CD14-positive monocyte (primary cell): ENCODE measurements at regions not wholly inside any gene's neighbourhood (a gene's known extent, or its start where the extent isn't known, plus 50 kb on each side); places are given as distances from the start of the nearest gene placed in this dataset.

ENCODE experiments used
- DNase-seq, 3 donors: peaks; one replicate each; pipeline ENCODE4 v3.0.0-alpha.2; 2011 to 2022
- H2AFZ ChIP-seq: 2 replicates; pipeline ENCODE4 v1.6.0; 2012; ENCODE audit warnings: mild to moderate bottlenecking, low read depth, low read length, inconsistent platforms; ENCODE audit not compliant: insufficient read depth, poor library complexity, severe bottlenecking
- H3K27ac ChIP-seq, 2 donors: 1 replicate in 1 of 2; 2 replicates in 1 of 2; pipeline ENCODE4 v1.5.1; 2012 to 2013; ENCODE audit warnings: low read length in 2 of 2, control low read depth in 1 of 2, inconsistent platforms in 1 of 2, low read depth in 1 of 2, mild to moderate bottlenecking in 1 of 2
- H3K27me3 ChIP-seq, 2 donors: one replicate each; pipeline versions ENCODE4 v1.6.0 to v1.6.1; 2011 to 2013; ENCODE audit warnings: low read length in 2 of 2; ENCODE audit not compliant: control insufficient read depth in 2 of 2, insufficient read depth in 2 of 2
- H3K36me3 ChIP-seq, 2 donors: replicated peaks in 1 of 2; 1 replicate in 1 of 2; 2 replicates in 1 of 2; pipeline versions ENCODE4 v1.5.1 to v1.6.1; 2012 to 2013; ENCODE audit warnings: low read length in 2 of 2, control low read depth in 1 of 2, inconsistent platforms in 1 of 2, mild to moderate bottlenecking in 1 of 2; ENCODE audit not compliant: insufficient read depth in 2 of 2, control insufficient read depth in 1 of 2
- H3K4me1 ChIP-seq, 2 donors: 1 replicate in 1 of 2; 2 replicates in 1 of 2; pipeline versions ENCODE4 v1.5.1 to v1.6.1; 2012 to 2013; ENCODE audit warnings: low read length in 2 of 2, control low read depth in 1 of 2, inconsistent platforms in 1 of 2, mild to moderate bottlenecking in 1 of 2, moderate library complexity in 1 of 2; ENCODE audit not compliant: insufficient read depth in 2 of 2, control insufficient read depth in 1 of 2
- H3K4me2 ChIP-seq: replicated peaks from 2 replicates; pipeline ENCODE3; 2012; ENCODE audit warnings: low read length, moderate library complexity, mild to moderate bottlenecking; ENCODE audit not compliant: poor library complexity, severe bottlenecking; ENCODE audit errors: extremely low read depth
- H3K4me3 ChIP-seq, 3 experiments: fragments of 200-600 bp in 1 of 3; sonication (generic) in 1 of 3; replicated peaks in 1 of 3; 1 replicate in 2 of 3; 2 replicates in 1 of 3; pipeline ENCODE4 v1.5.1; 2011 to 2013; ENCODE audit warnings: low read length in 3 of 3, mild to moderate bottlenecking in 3 of 3, control low read depth in 2 of 3, low read depth in 2 of 3, inconsistent platforms in 1 of 3, moderate library complexity in 1 of 3
- H3K79me2 ChIP-seq: 2 replicates; pipeline ENCODE4 v1.6.0; 2012; ENCODE audit warnings: mild to moderate bottlenecking, control low read depth, inconsistent platforms, low read length, moderate library complexity; ENCODE audit not compliant: insufficient read depth
- H3K9ac ChIP-seq: 2 replicates; pipeline ENCODE4 v1.6.0; 2017; ENCODE audit warnings: low read length, mild to moderate bottlenecking; ENCODE audit not compliant: insufficient read depth, poor library complexity, severe bottlenecking
- H3K9me3 ChIP-seq, 2 donors: replicated peaks in 1 of 2; 1 replicate in 1 of 2; 2 replicates in 1 of 2; pipeline versions ENCODE4 v1.5.1 to v1.6.1; 2012 to 2013; ENCODE audit warnings: low read length in 2 of 2, control low read depth in 1 of 2; ENCODE audit not compliant: control insufficient read depth in 1 of 2, insufficient read depth in 1 of 2
- H4K20me1 ChIP-seq: 2 replicates; pipeline ENCODE4 v1.6.0; 2012; ENCODE audit warnings: mild to moderate bottlenecking, low read length, control low read depth, moderate library complexity; ENCODE audit not compliant: insufficient read depth
- H3K27ac Mint-ChIP-seq, 7 donors: one replicate each; pipeline ENCODE4 v1.8.0; 2020; ENCODE audit warnings: mild to moderate bottlenecking in 7 of 7, mixed read lengths in 7 of 7, moderate library complexity in 6 of 7, inconsistent platforms in 2 of 7
- H3K27me3 Mint-ChIP-seq, 3 donors: one replicate each; pipeline ENCODE4 v1.8.0; 2021 to 2022; ENCODE audit warnings: low read depth in 3 of 3, mild to moderate bottlenecking in 3 of 3, mixed read lengths in 3 of 3, moderate library complexity in 3 of 3, inconsistent platforms in 1 of 3
- H3K36me3 Mint-ChIP-seq, 2 donors: one replicate each; pipeline ENCODE4 v1.8.0; 2020; ENCODE audit warnings: mixed read lengths in 2 of 2, inconsistent platforms in 1 of 2, mild to moderate bottlenecking in 1 of 2
- H3K4me1 Mint-ChIP-seq: one replicate; pipeline ENCODE4 v1.8.0; 2020; ENCODE audit warnings: mild to moderate bottlenecking, mixed read lengths
- H3K4me3 Mint-ChIP-seq, 2 donors: one replicate each; pipeline ENCODE4 v1.8.0; 2020; ENCODE audit warnings: mild to moderate bottlenecking in 2 of 2, mixed read lengths in 2 of 2, moderate library complexity in 1 of 2
- H3K9me3 Mint-ChIP-seq, 7 donors: one replicate each; pipeline ENCODE4 v1.8.0; 2020 to 2022; ENCODE audit warnings: mixed read lengths in 7 of 7, mild to moderate bottlenecking in 6 of 7, moderate library complexity in 6 of 7, inconsistent platforms in 2 of 7
- WGBS: methylation state at CpG from one replicate; pipeline ENCODE4 v1.1.5; 2013; ENCODE audit warnings: missing lambda C conversion rate; ENCODE audit not compliant: insufficient coverage; 5-methylcytosine and 5-hydroxymethylcytosine counted together
- intact Hi-C, 2 donors: fragments of 100-400 bp; cut with micrococcal nuclease; formaldehyde crosslinking; loops; one replicate each; pipeline versions ENCODE4 v1.15.0 to v1.15.1; 2023
- TF ChIP-seq, protein P1 (sequence below): fragments of 200-600 bp; IDR thresholded peaks from one replicate; pipeline ENCODE4 v1.8.0; 2022; ENCODE audit warnings: antibody characterized with exemption, mild to moderate bottlenecking

- no peaks in the 10 kb centered on the region for H3K27me3 ChIP-seq
- intact Hi-C loops: no loop called here
- no peaks in the 10 kb centered on the region for H3K79me2 ChIP-seq
- H4K20me1 ChIP-seq: no peaks in the 10 kb centered on the region
- no peak overlapping the region for H3K4me3 ChIP-seq
- no peak overlapping the region for H3K27ac Mint-ChIP-seq
- H3K4me3 Mint-ChIP-seq: no peak overlapping the region
- no peaks in the 10 kb centered on the region for H3K36me3 ChIP-seq
- H2AFZ ChIP-seq: no peak overlapping the region
- no peak for DNase-seq
- peaks cover 0 to 3% (median 0%) of the 10 kb centered on the region in 7 donors for H3K9me3 Mint-ChIP-seq
- H3K4me1 ChIP-seq: no peaks in the 10 kb centered on the region
- 87% methylated on average over 3 of the region's 4 CpGs for WGBS
- H3K9ac ChIP-seq: no peak overlapping the region
- H3K4me1 Mint-ChIP-seq: no peaks in the 10 kb centered on the region
- H3K27me3 Mint-ChIP-seq: no peaks in the 10 kb centered on the region
- no peak overlapping the region for H3K4me2 ChIP-seq
- no peak overlapping the region for H3K27ac ChIP-seq
- H3K9me3 ChIP-seq: no peaks in the 10 kb centered on the region
- TF ChIP-seq, protein P1, sequence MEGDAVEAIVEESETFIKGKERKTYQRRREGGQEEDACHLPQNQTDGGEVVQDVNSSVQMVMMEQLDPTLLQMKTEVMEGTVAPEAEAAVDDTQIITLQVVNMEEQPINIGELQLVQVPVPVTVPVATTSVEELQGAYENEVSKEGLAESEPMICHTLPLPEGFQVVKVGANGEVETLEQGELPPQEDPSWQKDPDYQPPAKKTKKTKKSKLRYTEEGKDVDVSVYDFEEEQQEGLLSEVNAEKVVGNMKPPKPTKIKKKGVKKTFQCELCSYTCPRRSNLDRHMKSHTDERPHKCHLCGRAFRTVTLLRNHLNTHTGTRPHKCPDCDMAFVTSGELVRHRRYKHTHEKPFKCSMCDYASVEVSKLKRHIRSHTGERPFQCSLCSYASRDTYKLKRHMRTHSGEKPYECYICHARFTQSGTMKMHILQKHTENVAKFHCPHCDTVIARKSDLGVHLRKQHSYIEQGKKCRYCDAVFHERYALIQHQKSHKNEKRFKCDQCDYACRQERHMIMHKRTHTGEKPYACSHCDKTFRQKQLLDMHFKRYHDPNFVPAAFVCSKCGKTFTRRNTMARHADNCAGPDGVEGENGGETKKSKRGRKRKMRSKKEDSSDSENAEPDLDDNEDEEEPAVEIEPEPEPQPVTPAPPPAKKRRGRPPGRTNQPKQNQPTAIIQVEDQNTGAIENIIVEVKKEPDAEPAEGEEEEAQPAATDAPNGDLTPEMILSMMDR: no peak
- no peaks in the 10 kb centered on the region for H3K36me3 Mint-ChIP-seq
These were observed 523.8 kb downstream of the ELAVL2 start for GRCh38 chr9:23302281-23302680.

DNA sequence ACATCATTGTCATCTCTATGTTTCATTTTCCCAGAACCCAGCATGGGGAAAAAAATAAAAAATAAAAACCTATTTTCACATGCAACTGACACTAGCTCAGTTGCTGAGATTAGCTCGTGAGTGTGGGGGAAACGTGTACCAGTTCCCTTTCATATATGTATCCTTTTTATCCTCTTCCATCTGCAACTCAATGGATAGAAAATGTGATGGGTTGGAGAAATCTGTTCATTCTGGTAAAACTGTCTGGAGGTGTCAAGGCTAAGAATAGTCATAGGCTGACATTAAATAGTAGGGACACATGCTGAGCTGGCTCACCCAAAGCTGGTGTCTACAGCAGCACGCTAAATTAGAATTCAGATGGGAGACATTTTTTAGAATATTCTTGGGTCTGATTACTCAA, 519.3 kb downstream of the ELAVL2 start:
- H3K9ac ChIP-seq: no peak overlapping the region
- Mint-ChIP-seq H3K4me3 (no peak overlapping the region), H3K36me3 (no peaks in the 10 kb centered on the region), H3K27me3 (no peaks in the 10 kb centered on the region), H3K9me3 (peaks cover 0 to 3% (median 0%) of the 10 kb centered on the region in 7 donors), H3K27ac (no peak overlapping the region), H3K4me1 (no peaks in the 10 kb centered on the region)
- intact Hi-C loops: no loop called here
- no peaks in the 10 kb centered on the region for H3K9me3 ChIP-seq
- H4K20me1 ChIP-seq: no peaks in the 10 kb centered on the region
- TF ChIP-seq, protein P1: no peak
- H3K4me1 ChIP-seq: no peaks in the 10 kb centered on the region
- no peaks in the 10 kb centered on the region for H3K36me3 ChIP-seq
- no peak overlapping the region for H3K4me2 ChIP-seq
- no CpG with 5 or more reads among the region's 3 CpGs for WGBS
- no peak overlapping the region for H2AFZ ChIP-seq
- no peaks in the 10 kb centered on the region for H3K79me2 ChIP-seq
- no peak for DNase-seq
- no peak overlapping the region for H3K27ac ChIP-seq
- H3K4me3 ChIP-seq: no peak overlapping the region
- no peaks in the 10 kb centered on the region for H3K27me3 ChIP-seq
